Thymus (tissue), 11 donors: ENCODE measurements at regions not wholly inside any gene's neighbourhood (a gene's known extent, or its start where the extent isn't known, plus 50 kb on each side); places are given as distances from the start of the nearest gene placed in this dataset.

Source experiments
- DNase-seq, 9 donors: peaks; one replicate each; pipeline ENCODE4 v3.0.0-alpha.2; 2013; ENCODE audit warnings: low spot score in 9 of 9, low read depth in 6 of 9, missing footprints in 1 of 9
- H3K27ac ChIP-seq, 2 donors: one replicate each; pipeline ENCODE4 v1.5.1; 2013; ENCODE audit warnings: control low read depth in 1 of 2, low read depth in 1 of 2, low read length in 1 of 2, mild to moderate bottlenecking in 1 of 2, moderate library complexity in 1 of 2
- H3K27me3 ChIP-seq, 2 donors: one replicate each; pipeline ENCODE4 v1.5.1; 2013; ENCODE audit warnings: low read length in 1 of 2; ENCODE audit not compliant: control insufficient read depth in 2 of 2, insufficient read depth in 1 of 2
- H3K36me3 ChIP-seq, 2 donors: one replicate each; pipeline ENCODE4 v1.5.1; 2013; ENCODE audit warnings: low read length in 1 of 2, mild to moderate bottlenecking in 1 of 2, moderate library complexity in 1 of 2; ENCODE audit not compliant: control insufficient read depth in 2 of 2, insufficient read depth in 2 of 2
- H3K4me1 ChIP-seq, 2 donors: one replicate each; pipeline ENCODE4 v1.5.1; 2013; ENCODE audit warnings: low read length in 2 of 2; ENCODE audit not compliant: control insufficient read depth in 2 of 2, insufficient read depth in 2 of 2
- H3K4me3 ChIP-seq, 2 donors: one replicate each; pipeline ENCODE4 v1.5.1; 2013; ENCODE audit warnings: low read length in 2 of 2, control low read depth in 1 of 2, mild to moderate bottlenecking in 1 of 2
- H3K9me3 ChIP-seq, 2 donors: one replicate each; pipeline ENCODE4 v1.5.1; 2013; ENCODE audit warnings: low read length in 1 of 2, mild to moderate bottlenecking in 1 of 2; ENCODE audit not compliant: control insufficient read depth in 2 of 2, insufficient read depth in 1 of 2
- WGBS: extraction: QIAGEN DNeasy Blood & Tissue Kit; methylation state at CpG from one replicate; pipeline ENCODE4 v1.1.7; 2013; 5-methylcytosine and 5-hydroxymethylcytosine counted together
- donor health status: healthy.

DNA sequence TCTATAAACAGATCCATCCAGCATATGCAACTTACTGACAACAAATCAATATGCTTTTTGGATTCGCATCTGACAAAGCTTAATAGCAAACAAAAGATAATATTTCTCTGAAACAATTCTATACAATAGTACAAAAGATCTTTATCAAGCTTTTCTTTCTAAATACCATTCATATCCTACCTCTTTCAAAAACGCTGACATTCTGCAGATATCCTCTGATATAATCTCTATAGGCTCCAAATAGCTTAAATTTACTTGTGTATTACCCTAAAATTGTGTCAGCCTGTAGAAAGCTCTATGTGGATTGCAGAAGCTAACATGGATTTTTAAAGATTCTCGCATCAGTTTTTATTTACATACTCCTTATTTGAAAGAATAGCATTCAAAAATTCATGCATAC, 260.6 kb downstream of the GASK1B start:
- WGBS: 85% methylated on average over 3 of the region's 3 CpGs
- Histone ChIP-seq H3K4me1 (no peaks in the 10 kb centered on the region), H3K27ac (no peak overlapping the region), H3K27me3 (no peaks in the 10 kb centered on the region), H3K9me3 (no peaks in the 10 kb centered on the region), H3K4me3 (no peak overlapping the region), H3K36me3 (no peaks in the 10 kb centered on the region)
- no peak for DNase-seq

DNA sequence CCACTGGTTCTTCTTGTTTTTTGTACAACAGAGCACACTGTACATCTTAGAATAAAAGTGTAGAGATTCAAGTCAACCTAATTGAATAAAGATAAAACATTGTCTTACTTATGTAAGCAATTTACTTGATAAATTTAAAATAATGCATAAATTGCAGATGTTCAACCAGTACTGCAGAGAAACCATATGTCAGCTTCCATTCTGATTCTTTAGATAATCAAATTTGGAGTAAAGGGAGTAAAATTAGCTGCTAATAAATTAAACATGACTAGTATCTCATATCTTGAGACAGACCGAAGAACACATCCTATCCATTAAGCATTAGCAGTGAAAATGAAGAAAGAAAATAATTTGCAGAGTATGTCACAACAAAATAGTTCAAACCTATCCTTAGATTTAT, 261.2 kb downstream of the GASK1B start:
- DNase-seq: no peak
- Histone ChIP-seq H3K27ac (no peak overlapping the region), H3K9me3 (no peaks in the 10 kb centered on the region), H3K27me3 (no peaks in the 10 kb centered on the region), H3K4me3 (no peak overlapping the region), H3K36me3 (no peaks in the 10 kb centered on the region), H3K4me1 (no peaks in the 10 kb centered on the region)
- WGBS: 98% methylated on average over 1 of the region's 1 CpG

DNA sequence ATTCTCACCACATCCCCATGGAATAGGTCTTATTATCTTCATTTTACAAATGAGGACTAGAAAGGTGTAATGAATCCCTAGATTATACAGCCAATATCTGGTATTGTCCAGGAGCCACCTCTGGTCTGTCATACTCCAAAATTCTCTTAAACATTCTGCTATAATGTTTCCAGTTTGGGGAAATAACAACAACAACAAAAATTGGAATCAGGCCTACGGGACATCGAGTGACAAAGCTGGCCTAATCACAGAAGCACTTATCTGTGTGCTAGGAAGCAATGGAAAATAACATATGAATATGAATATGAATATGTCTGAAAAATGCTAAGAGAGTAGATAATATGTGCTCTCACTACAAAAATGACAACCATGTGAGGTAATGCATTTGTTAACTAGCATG, 264.1 kb downstream of the GASK1B start:
- 95% methylated on average over 2 of the region's 2 CpGs for WGBS
- H3K9me3 ChIP-seq: no peaks in the 10 kb centered on the region
- H3K27ac ChIP-seq: no peak overlapping the region
- DNase-seq: no peak
- no peaks in the 10 kb centered on the region for H3K4me1 ChIP-seq
- H3K36me3 ChIP-seq: no peaks in the 10 kb centered on the region
- no peaks in the 10 kb centered on the region for H3K27me3 ChIP-seq
- H3K4me3 ChIP-seq: no peak overlapping the region

DNA sequence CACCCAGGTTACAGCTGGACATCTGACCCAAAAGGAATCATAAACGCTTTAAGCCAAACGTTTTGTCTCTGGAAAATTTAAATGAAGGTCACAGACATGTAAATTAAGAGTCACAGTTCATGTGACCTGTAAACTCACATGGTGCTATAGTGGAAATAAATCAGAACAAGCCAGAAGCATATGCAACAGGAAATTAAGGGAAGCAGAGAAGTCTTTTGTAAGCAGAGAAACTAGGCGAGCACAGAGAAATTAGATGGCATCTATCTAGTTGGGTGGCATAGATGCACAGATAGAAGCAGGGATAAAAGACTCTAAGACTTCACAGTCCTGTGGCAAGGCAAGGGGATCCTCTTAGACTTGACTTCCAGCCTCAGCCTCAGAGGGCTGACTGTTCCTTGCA, 264.8 kb downstream of the GASK1B start:
- no peaks in the 10 kb centered on the region for H3K9me3 ChIP-seq
- H3K4me3 ChIP-seq: no peak overlapping the region
- no peak for DNase-seq

DNA sequence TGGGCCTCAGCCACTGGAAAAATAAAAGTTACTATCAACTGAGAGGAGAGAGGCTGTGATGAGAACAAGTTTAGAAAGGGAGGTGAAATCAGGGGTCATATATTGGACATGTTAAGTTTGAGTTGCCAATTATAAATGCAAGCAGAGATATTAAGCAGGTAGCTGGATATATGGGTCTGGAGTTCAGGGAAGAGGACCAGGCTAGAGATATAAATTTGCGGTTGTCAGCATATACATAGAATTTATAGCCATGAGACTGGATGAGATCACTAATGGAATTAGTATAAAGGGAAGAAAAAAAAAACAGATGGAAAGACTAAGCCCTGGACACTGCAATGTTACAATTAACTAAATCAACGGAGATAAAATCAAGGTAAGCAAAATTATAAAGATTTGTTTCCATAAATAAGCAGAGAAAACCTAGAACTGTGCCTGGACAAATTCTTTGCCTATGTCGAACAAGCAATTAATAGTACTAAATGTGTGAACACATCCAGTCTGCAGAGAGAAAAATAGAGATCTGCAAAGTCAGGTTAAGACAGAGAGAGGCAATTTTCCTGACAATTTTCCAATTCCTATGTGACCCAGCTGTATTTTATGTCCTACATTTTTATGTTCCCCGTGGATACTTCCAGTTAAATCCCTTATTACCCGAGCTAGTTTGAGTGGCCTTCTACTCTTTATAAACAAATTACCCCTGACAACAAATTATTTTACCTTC, 265.4 kb downstream of the GASK1B start:
- WGBS: 92% methylated on average over 5 of the region's 5 CpGs
- no peak for DNase-seq
- Histone ChIP-seq H3K36me3 (no peaks in the 10 kb centered on the region), H3K4me3 (no peak overlapping the region), H3K27ac (no peak overlapping the region), H3K9me3 (no peaks in the 10 kb centered on the region), H3K27me3 (no peaks in the 10 kb centered on the region), H3K4me1 (no peaks in the 10 kb centered on the region)

More for the DNA sequence above, 264.8 kb downstream of the GASK1B start:
- Histone ChIP-seq H3K27ac (no peak overlapping the region), H3K4me1 (no peaks in the 10 kb centered on the region), H3K36me3 (no peaks in the 10 kb centered on the region), H3K27me3 (no peaks in the 10 kb centered on the region)
- 82% methylated on average over 3 of the region's 3 CpGs for WGBS

DNA sequence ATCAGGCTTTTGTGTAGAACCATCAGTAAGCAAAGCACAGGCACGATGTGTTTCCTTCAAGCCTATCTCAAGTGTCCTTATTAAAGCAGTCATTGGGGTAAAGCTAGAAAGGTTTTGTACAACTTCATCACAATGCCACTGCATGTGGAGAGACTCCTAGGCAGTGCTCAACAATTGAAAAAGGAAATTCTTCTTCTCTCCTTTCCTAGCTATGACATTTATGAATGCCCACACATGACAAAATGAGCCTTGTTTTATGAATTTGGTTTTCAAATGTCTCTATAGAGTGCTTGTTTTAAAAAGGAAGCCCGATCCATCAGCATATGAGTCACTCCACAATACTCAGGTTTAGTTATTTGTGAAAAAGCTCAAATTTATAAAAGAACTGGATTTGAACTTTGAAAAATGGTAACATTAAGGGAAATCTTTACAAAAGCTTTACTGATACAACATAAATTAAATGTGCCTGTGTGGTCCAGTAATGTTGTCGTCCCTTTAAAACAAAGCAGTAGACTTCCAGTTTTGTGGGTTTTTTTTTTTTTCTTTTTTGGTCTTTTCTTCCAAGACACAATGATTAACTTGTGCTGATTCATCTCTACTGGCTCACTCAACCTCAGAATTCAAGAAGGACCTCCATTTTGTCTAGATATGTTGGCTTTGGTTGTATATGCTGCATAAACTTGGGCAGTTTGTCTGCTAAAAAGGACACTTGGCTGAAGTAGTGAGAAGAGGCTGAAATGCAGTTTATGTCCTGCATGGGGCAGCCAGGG, 273.8 kb downstream of the GASK1B start:
- Histone ChIP-seq H3K4me1 (no peaks in the 10 kb centered on the region), H3K27me3 (no peaks in the 10 kb centered on the region), H3K27ac (no peak overlapping the region), H3K36me3 (no peaks in the 10 kb centered on the region), H3K9me3 (no peaks in the 10 kb centered on the region), H3K4me3 (no peak overlapping the region)
- DNase-seq: no peak
- 88% methylated on average over 3 of the region's 3 CpGs for WGBS

DNA sequence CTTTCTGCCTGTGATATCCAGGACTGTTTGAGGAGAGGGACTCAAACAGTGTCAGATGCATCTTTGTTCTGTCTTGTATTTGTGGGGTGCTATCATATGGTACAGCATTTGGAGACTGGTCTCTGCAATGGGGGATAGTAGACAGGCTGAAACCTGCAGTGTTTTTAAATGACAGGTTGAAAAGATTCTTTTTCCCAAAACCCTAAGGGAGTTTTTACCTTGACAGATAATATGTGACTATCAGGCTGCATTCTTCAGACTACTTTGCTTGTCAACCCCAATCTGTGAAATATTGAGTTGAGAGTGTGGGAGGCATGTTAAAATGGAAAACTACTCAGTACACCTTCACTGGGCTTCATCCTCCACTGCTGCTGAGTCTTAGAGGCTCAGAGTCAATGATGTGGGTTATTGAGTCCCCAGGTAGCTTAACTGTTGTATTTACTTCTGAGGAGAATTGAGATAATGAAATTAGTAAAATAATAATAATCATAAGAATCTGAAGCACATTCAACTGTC, 274.9 kb downstream of the GASK1B start:
- Histone ChIP-seq H3K27me3 (no peaks in the 10 kb centered on the region), H3K4me1 (no peaks in the 10 kb centered on the region), H3K9me3 (no peaks in the 10 kb centered on the region), H3K4me3 (no peak overlapping the region), H3K27ac (no peak overlapping the region), H3K36me3 (no peaks in the 10 kb centered on the region)
- DNase-seq: peak in 1 of 9 donors; percentile 2

DNA sequence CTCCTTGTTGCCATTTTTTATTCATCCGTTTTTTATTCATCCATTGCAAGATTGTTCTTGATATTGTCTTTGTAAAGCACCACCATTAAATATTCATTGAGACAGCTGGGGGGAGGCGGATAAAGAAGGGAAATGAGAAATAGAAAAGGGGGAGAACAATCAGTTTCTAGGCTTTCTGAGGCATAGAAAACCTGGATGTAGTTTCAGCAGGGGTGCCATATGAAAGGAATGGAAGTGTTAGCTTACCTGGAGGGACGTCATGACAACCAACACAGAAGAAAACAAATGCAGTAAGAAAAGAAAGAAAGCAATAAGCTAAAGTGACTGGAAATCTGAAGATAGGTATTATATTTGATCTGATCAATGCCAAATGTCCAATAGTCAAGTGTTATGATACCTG, 276.1 kb downstream of the GASK1B start:
- H3K4me1 ChIP-seq: no peaks in the 10 kb centered on the region
- no peak for DNase-seq
- H3K27me3 ChIP-seq: no peaks in the 10 kb centered on the region
- no peak overlapping the region for H3K4me3 ChIP-seq
- H3K36me3 ChIP-seq: no peaks in the 10 kb centered on the region
- 92% methylated on average over 3 of the region's 3 CpGs for WGBS
- no peak overlapping the region for H3K27ac ChIP-seq
- no peaks in the 10 kb centered on the region for H3K9me3 ChIP-seq

DNA sequence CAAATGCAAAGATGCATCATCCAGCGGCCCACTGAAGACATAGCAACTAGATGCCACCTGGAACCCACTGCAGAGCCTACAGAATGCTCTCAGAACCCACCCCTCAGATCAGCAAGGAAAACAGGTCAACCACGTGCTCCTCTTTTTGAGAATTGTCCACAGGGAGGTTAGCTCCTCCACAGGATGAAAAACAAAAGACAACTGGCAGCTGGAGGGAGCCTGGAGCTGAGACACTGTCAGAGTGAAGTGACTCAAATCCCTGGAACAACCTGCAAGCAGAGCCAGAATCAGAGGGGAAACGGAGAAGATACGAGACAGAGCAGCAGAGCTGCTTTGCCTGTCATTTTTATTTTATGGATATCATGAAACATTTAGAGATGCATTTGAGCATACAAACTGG, 277.6 kb downstream of the GASK1B start:
- whole genome bisulfite sequencing: 73% methylated on average over 4 of the region's 4 CpGs
- Histone ChIP-seq H3K27ac (no peak overlapping the region), H3K4me3 (no peak overlapping the region), H3K4me1 (no peaks in the 10 kb centered on the region), H3K36me3 (no peaks in the 10 kb centered on the region), H3K9me3 (no peaks in the 10 kb centered on the region), H3K27me3 (no peaks in the 10 kb centered on the region)
- DNase-seq: no peak
